ENCODE measurements at regions not wholly inside any gene's neighbourhood (a gene's known extent, or its start where the extent isn't known, plus 50 kb on each side); places are given as distances from the start of the nearest gene placed in this dataset.

GRCh38 chr5:130278136-130278535 lies 373.9 kb downstream of the CHSY3 start (continued):
- TF ChIP-seq TEAD4 (IDR thresholded peaks at IDR 0.05; ENCODE audit: low read depth, low read length) = no peak
- TF ChIP-seq CTBP2 (IDR thresholded peaks at IDR 0.05; ENCODE audit: borderline replicate concordance, insufficient read depth, insufficient read length, low read length) = no peak
- no peak for TF ChIP-seq SIN3A (conservative IDR thresholded peaks at IDR 0.05 in 1 of 2, IDR thresholded peaks at IDR 0.05 in 1 of 2; ENCODE audit: low read depth in 1 of 2, low read length in 2 of 2)
- no peak for TF ChIP-seq PHF8 (conservative IDR thresholded peaks at IDR 0.05; ENCODE audit: low read depth, low read length)
- no peak for TF ChIP-seq KDM5A (IDR thresholded peaks at IDR 0.05; ENCODE audit: low read length)

Measured in H1 (cell line).